Esophagus (tissue), 2 donors: ENCODE measurements at regions not wholly inside any gene's neighbourhood (a gene's known extent, or its start where the extent isn't known, plus 50 kb on each side); places are given as distances from the start of the nearest gene placed in this dataset.

Source experiments
- H3K27ac ChIP-seq, 2 donors: one replicate each; pipeline ENCODE4 v1.5.1; 2013; ENCODE audit warnings: low read depth in 2 of 2, mild to moderate bottlenecking in 2 of 2, inconsistent platforms in 1 of 2, low read length in 1 of 2, moderate library complexity in 1 of 2
- H3K27me3 ChIP-seq, 2 donors: one replicate each; pipeline ENCODE4 v1.6.1; 2013; ENCODE audit warnings: low read length in 2 of 2, control low read depth in 1 of 2, mild to moderate bottlenecking in 1 of 2; ENCODE audit not compliant: insufficient read depth in 2 of 2, control insufficient read depth in 1 of 2
- H3K36me3 ChIP-seq, 2 donors: one replicate each; pipeline ENCODE4 v1.6.1; 2013; ENCODE audit warnings: low read length in 1 of 2; ENCODE audit not compliant: control insufficient read depth in 2 of 2, insufficient read depth in 2 of 2
- H3K4me1 ChIP-seq, 2 donors: one replicate each; pipeline ENCODE4 v1.6.1; 2013; ENCODE audit warnings: low read length in 1 of 2; ENCODE audit not compliant: control insufficient read depth in 2 of 2, insufficient read depth in 2 of 2
- H3K4me3 ChIP-seq, 2 donors: one replicate each; pipeline ENCODE4 v1.5.1; 2013; ENCODE audit warnings: low read length in 2 of 2, mild to moderate bottlenecking in 2 of 2, low read depth in 1 of 2, moderate library complexity in 1 of 2
- H3K9me3 ChIP-seq, 2 donors: one replicate each; pipeline ENCODE4 v1.6.1; 2013; ENCODE audit warnings: mild to moderate bottlenecking in 2 of 2, low read depth in 1 of 2, low read length in 1 of 2, moderate library complexity in 1 of 2; ENCODE audit not compliant: control insufficient read depth in 2 of 2, insufficient read depth in 1 of 2
- WGBS, 2 donors: extraction: QIAGEN DNeasy Blood & Tissue Kit; methylation state at CpG; one replicate each; pipeline ENCODE4 v1.1.7; 2013; 5-methylcytosine and 5-hydroxymethylcytosine counted together
- donor health status: healthy with polysubstance abuse.
- donor health status: Bipolar disorder and iron deficiency.

GRCh38 chr2:45268631-45269030, 259.4 kb upstream of the SIX2 start:
- no peaks in the 10 kb centered on the region for H3K9me3 ChIP-seq
- 75 to 78% methylated on average over 3 of the region's 3 CpGs for WGBS, 2 donors
- no peak overlapping the region for H3K27ac ChIP-seq
- H3K36me3 ChIP-seq, result no peaks in the 10 kb centered on the region
- H3K27me3 ChIP-seq, result no peaks in the 10 kb centered on the region
- no peaks in the 10 kb centered on the region for H3K4me1 ChIP-seq
- no peak overlapping the region for H3K4me3 ChIP-seq

GRCh38 chr2:45267062-45267792, 258.0 kb upstream of the SIX2 start:
- no peak overlapping the region for H3K27ac ChIP-seq
- 71 to 76% methylated on average over 10 of the region's 10 CpGs for WGBS, 2 donors

GRCh38 chr2:45265336-45265735, 256.1 kb upstream of the SIX2 start:
- Histone ChIP-seq H3K4me3 (no peak overlapping the region), H3K27me3 (no peaks in the 10 kb centered on the region)
- 88% methylated on average over 4 of the region's 4 CpGs for WGBS, 2 donors

More at GRCh38 chr2:45267062-45267792, 258.0 kb upstream of the SIX2 start:
- H3K27me3 ChIP-seq, result no peaks in the 10 kb centered on the region
- H3K4me1 ChIP-seq, result no peaks in the 10 kb centered on the region
- no peaks in the 10 kb centered on the region for H3K36me3 ChIP-seq
- H3K4me3 ChIP-seq, result no peak overlapping the region
- H3K9me3 ChIP-seq, result no peaks in the 10 kb centered on the region

GRCh38 chr2:45264227-45265225, 255.3 kb upstream of the SIX2 start:
- no peaks in the 10 kb centered on the region for H3K36me3 ChIP-seq
- 87 to 88% methylated on average over 11 of the region's 11 CpGs for WGBS, 2 donors

More at GRCh38 chr2:45265336-45265735, 256.1 kb upstream of the SIX2 start:
- no peak overlapping the region for H3K27ac ChIP-seq
- no peaks in the 10 kb centered on the region for H3K9me3 ChIP-seq
- no peaks in the 10 kb centered on the region for H3K4me1 ChIP-seq
- no peaks in the 10 kb centered on the region for H3K36me3 ChIP-seq

DNA sequence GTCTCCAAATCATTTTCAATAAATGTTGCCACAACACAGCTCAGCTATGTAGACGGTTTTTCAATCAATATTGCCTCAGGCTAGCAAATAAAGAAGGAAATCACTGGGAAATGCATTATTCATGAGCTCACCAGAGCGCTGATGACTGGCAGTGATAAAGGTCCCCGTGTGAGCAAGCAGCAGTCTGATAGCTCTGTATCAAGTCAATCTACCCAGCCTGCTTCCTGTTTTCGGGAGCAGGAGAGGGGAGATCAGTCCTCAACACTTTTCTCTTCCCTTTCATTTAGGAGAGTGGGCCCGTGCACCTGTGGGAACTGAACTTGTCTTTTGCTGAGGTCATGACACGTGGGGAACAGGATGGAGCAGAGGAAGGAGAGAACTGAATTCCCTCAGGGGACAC, 253.9 kb upstream of the SIX2 start:
- no peaks in the 10 kb centered on the region for H3K36me3 ChIP-seq
- no peaks in the 10 kb centered on the region for H3K9me3 ChIP-seq
- no peaks in the 10 kb centered on the region for H3K27me3 ChIP-seq
- H3K4me3 ChIP-seq, result no peak overlapping the region
- H3K4me1 ChIP-seq, result peaks cover 0 to 2% of the 10 kb centered on the region in 2 donors
- 53 to 57% methylated on average over 6 of the region's 6 CpGs for WGBS, 2 donors
- H3K27ac ChIP-seq, result no peak overlapping the region

More at GRCh38 chr2:45264227-45265225, 255.3 kb upstream of the SIX2 start:
- no peaks in the 10 kb centered on the region for H3K27me3 ChIP-seq
- H3K27ac ChIP-seq, result no peak overlapping the region
- H3K4me1 ChIP-seq, result no peaks in the 10 kb centered on the region
- no peaks in the 10 kb centered on the region for H3K9me3 ChIP-seq
- no peak overlapping the region for H3K4me3 ChIP-seq

DNA sequence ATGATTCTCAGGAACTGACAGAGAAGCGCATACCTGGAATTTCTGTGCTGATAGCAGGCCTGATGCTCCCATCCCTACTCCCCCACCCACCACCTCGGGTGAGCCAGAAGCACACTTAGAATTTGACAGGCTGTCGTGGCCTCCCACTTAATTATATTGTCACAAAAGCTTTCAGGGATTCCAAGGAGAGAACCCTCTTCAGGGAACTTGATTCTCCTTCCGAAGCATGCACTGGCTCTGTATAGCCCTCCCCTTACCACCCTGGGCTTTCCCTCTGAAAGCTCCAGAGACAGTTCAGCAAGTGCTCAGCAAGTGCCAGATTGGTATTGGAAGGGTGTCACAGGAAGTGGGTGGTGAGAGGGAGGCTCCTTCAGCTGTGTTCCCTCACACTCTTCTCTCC, 252.5 kb upstream of the SIX2 start:
- no peak overlapping the region for H3K4me3 ChIP-seq
- H3K4me1 ChIP-seq, result peaks cover 0 to 3% of the 10 kb centered on the region in 2 donors
- H3K9me3 ChIP-seq, result no peaks in the 10 kb centered on the region
- H3K36me3 ChIP-seq, result no peaks in the 10 kb centered on the region
- WGBS, 2 donors, result 81 to 90% methylated on average over 4 of the region's 4 CpGs
- H3K27ac ChIP-seq, result no peak overlapping the region
- no peaks in the 10 kb centered on the region for H3K27me3 ChIP-seq

DNA sequence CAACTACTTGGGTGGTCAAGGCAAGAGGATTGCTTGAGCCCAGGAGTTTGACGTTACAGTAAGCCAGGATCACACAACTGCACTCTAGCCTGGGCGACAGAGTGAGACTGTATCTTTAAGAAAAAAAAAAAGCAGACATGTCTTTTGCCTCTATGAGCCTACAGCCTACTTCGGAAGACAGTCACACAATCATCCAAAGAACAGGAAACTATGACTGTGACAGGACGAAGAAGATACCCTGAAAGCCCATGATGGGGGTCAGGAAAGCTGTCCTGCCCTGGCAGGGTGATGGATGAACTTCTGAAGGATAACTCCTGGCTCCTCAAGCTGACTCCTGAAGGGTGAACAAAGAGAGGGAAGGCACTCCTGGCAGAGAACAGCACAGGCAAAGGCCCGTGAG, 251.7 kb upstream of the SIX2 start:
- H3K4me3 ChIP-seq, result no peak overlapping the region
- H3K27me3 ChIP-seq, result no peaks in the 10 kb centered on the region
- H3K36me3 ChIP-seq, result no peaks in the 10 kb centered on the region
- H3K4me1 ChIP-seq, result peaks cover 0 to 3% of the 10 kb centered on the region in 2 donors
- no peak overlapping the region for H3K27ac ChIP-seq
- no peaks in the 10 kb centered on the region for H3K9me3 ChIP-seq
- 62% methylated on average over 5 of the region's 5 CpGs for WGBS, 2 donors

GRCh38 chr2:45259547-45260160, 250.4 kb upstream of the SIX2 start:
- 70 to 74% methylated on average over 8 of the region's 8 CpGs for WGBS, 2 donors
- no peaks in the 10 kb centered on the region for H3K9me3 ChIP-seq
- no peak overlapping the region for H3K4me3 ChIP-seq
- H3K27ac ChIP-seq, result no peak overlapping the region
- no peaks in the 10 kb centered on the region for H3K27me3 ChIP-seq
- no peaks in the 10 kb centered on the region for H3K36me3 ChIP-seq
- H3K4me1 ChIP-seq, result peaks cover 0 to 3% of the 10 kb centered on the region in 2 donors

DNA sequence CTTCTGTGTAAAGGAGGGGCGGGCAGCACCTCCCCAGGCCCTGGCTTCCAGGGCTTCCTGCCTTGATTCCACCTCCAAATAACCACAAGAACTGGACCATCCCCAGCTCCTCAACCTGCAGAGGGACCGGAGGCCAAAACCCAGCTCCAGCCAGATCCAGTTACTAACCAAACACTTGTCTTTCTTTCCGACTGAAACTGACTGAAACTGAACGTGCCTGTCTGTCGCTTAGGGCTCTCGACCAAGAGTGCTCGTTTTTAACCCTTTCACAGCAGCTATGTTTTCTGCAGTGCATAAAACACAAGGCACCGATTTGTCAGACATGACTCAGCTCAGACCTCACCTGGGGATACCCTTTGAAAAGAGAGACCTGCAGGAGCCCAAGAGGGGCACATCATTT, 249.9 kb upstream of the SIX2 start:
- WGBS, 2 donors, result 35 to 44% methylated on average over 8 of the region's 8 CpGs
- H3K4me3 ChIP-seq, result no peak overlapping the region
- no peaks in the 10 kb centered on the region for H3K36me3 ChIP-seq

More for the DNA sequence above, 249.9 kb upstream of the SIX2 start:
- Histone ChIP-seq H3K27me3 (no peaks in the 10 kb centered on the region), H3K27ac (no peak overlapping the region), H3K9me3 (no peaks in the 10 kb centered on the region), H3K4me1 (peaks cover 0 to 3% of the 10 kb centered on the region in 2 donors)
